ENCODE measurements at regions not wholly inside any gene's neighbourhood (a gene's known extent, or its start where the extent isn't known, plus 50 kb on each side); places are given as distances from the start of the nearest gene placed in this dataset.

- Mint-ChIP-seq H3K9me3 (peaks cover 57% of the 10 kb centered on the region), H3K27ac (no peak overlapping the region), H3K27me3 (ENCODE audit: insufficient read depth) (no peaks in the 10 kb centered on the region; the same call in 1 of the 2 replicates), H3K4me3 (no peak overlapping the region), H3K36me3 (ENCODE audit: low read depth) (no peaks in the 10 kb centered on the region; the same call in 1 of the 2 replicates), H3K4me1 (ENCODE audit: low read depth) (no peaks in the 10 kb centered on the region)
- TF ChIP-seq, protein P1, sequence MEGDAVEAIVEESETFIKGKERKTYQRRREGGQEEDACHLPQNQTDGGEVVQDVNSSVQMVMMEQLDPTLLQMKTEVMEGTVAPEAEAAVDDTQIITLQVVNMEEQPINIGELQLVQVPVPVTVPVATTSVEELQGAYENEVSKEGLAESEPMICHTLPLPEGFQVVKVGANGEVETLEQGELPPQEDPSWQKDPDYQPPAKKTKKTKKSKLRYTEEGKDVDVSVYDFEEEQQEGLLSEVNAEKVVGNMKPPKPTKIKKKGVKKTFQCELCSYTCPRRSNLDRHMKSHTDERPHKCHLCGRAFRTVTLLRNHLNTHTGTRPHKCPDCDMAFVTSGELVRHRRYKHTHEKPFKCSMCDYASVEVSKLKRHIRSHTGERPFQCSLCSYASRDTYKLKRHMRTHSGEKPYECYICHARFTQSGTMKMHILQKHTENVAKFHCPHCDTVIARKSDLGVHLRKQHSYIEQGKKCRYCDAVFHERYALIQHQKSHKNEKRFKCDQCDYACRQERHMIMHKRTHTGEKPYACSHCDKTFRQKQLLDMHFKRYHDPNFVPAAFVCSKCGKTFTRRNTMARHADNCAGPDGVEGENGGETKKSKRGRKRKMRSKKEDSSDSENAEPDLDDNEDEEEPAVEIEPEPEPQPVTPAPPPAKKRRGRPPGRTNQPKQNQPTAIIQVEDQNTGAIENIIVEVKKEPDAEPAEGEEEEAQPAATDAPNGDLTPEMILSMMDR (IDR thresholded peaks at IDR 0.05), result no peak
- no peak for DNase-seq
These were observed 731.6 kb upstream of the MMS22L start for GRCh38 chr6:98014442-98015201.

DNA sequence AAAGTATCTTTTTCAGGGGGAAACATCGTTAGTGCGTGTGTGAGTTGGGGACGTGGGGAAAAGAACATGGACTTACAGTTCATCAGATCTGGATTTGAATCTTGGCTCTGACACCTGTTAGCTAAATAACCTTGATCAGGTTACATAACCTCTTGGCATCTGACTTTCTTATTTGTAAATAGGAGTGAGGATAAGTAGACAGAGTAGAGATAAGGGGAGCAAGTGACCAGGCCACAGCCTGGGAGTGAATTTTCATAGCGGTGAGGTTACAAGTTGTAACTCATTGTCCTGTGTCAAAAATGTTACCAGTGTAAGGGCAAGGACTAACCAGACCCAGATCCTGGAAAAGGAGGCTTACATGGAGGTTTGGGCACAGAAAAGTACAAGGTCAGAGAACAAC, 733.5 kb upstream of the MMS22L start:
- TF ChIP-seq, protein P1 (IDR thresholded peaks at IDR 0.05), result no peak
- Mint-ChIP-seq H3K27ac (no peak overlapping the region), H3K27me3 (ENCODE audit: insufficient read depth) (no peaks in the 10 kb centered on the region; the same call in 1 of the 2 replicates), H3K36me3 (ENCODE audit: low read depth) (no peaks in the 10 kb centered on the region; the same call in 1 of the 2 replicates), H3K4me1 (ENCODE audit: low read depth) (no peaks in the 10 kb centered on the region), H3K4me3 (no peak overlapping the region), H3K9me3 (peaks cover 48% of the 10 kb centered on the region)
- no peak for DNase-seq

DNA sequence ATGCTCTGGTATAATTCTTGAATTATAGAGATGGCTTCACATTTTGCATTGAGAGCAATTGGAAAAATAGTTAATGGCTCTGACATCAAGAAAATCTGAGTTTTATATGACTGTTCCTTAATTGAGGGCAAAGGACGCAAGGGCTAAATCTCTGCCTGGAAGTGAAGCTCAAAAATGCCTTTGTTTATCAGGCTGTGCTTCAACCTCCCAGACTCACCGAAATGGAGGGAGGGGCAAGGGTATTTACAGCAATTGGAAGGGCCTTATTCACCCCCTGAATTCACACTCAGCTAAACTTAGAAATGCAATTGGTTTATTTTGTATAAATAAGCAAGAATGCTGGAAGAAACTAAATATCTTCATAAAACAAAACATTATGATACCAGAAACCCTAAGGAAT, 737.2 kb upstream of the MMS22L start:
- no peak overlapping the region for H3K27ac Mint-ChIP-seq
- DNase-seq, result no peak
- no peak overlapping the region for H3K4me3 Mint-ChIP-seq
- no peaks in the 10 kb centered on the region; the same call in 1 of the 2 replicates for H3K36me3 Mint-ChIP-seq (ENCODE audit: low read depth)
- no peaks in the 10 kb centered on the region for H3K4me1 Mint-ChIP-seq (ENCODE audit: low read depth)
- H3K27me3 Mint-ChIP-seq (ENCODE audit: insufficient read depth), result no peaks in the 10 kb centered on the region; the same call in 1 of the 2 replicates
- H3K9me3 Mint-ChIP-seq, result peaks cover 53% of the 10 kb centered on the region
- TF ChIP-seq, protein P1 (IDR thresholded peaks at IDR 0.05), result no peak

DNA sequence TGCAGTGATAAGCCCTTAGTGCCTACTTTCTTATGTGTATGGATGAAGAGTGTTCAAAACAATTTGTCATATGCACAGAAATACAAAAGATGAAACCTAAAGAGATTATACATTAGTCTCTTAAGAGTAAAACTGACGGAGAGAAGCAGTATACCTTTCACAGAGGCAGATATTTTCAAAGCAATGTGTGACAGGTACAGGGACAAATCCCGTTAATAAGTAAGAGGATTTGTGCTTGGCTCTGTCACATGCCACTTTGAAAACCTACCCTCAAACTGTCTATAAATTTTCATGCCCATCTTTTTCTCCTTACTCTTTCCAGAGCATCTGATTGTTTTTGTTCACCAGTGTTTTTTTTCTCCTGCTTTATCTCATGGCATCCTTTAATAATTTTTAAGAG, 741.3 kb upstream of the MMS22L start:
- DNase-seq, result no peak
- H3K27ac Mint-ChIP-seq, result no peak overlapping the region
- H3K4me1 Mint-ChIP-seq (ENCODE audit: low read depth), result no peaks in the 10 kb centered on the region
- H3K36me3 Mint-ChIP-seq (ENCODE audit: low read depth), result no peaks in the 10 kb centered on the region
- H3K4me3 Mint-ChIP-seq, result no peak overlapping the region
- peaks cover 39% of the 10 kb centered on the region for H3K9me3 Mint-ChIP-seq
- TF ChIP-seq, protein P1 (IDR thresholded peaks at IDR 0.05), result no peak
- no peaks in the 10 kb centered on the region for H3K27me3 Mint-ChIP-seq (ENCODE audit: insufficient read depth)

DNA sequence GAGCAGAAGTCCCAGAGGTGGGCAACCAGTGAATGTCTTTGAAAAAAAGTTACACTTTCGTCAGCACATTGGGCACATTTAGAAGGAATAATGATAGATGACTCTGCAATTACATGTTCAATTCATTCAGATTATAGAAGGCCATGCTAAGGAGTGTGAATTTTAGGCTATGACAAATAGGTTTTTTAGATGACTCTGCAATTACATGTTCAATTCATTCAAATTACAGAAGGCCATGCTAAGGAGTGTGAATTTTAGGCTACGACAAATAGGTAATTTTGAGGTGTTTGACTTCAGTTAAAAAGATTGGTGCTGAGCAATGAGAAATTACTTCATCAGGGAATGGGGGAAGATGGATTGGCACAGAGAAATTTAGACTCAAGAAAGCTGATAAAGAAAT, 744.9 kb upstream of the MMS22L start:
- Mint-ChIP-seq H3K27ac (no peak overlapping the region), H3K4me3 (no peak overlapping the region), H3K36me3 (ENCODE audit: low read depth) (no peaks in the 10 kb centered on the region), H3K4me1 (ENCODE audit: low read depth) (no peaks in the 10 kb centered on the region), H3K27me3 (ENCODE audit: insufficient read depth) (no peaks in the 10 kb centered on the region), H3K9me3 (peaks cover 22% of the 10 kb centered on the region)
- no peak for DNase-seq
- TF ChIP-seq, protein P1 (IDR thresholded peaks at IDR 0.05), result no peak
